Sigmoid colon (tissue), 6 donors: ENCODE measurements at regions not wholly inside any gene's neighbourhood (a gene's known extent, or its start where the extent isn't known, plus 50 kb on each side); places are given as distances from the start of the nearest gene placed in this dataset.

Experiments used
- DNase-seq: peaks from one replicate; pipeline ENCODE4 v3.0.0-alpha.2; 2019
- H3K27ac ChIP-seq, 4 donors: fragments of 200-600 bp; sonication (generic); one replicate each; pipeline ENCODE4 v1.5.1; 2016 to 2019; ENCODE audit warnings: mild to moderate bottlenecking in 1 of 4
- H3K27me3 ChIP-seq, 3 donors: fragments of 200-600 bp; sonication (generic); one replicate each; pipeline ENCODE4 v1.5.1; 2019; ENCODE audit warnings: mild to moderate bottlenecking in 1 of 3
- H3K36me3 ChIP-seq, 4 donors: fragments of 200-600 bp; sonication (generic); one replicate each; pipeline ENCODE4 v1.5.1; 2016 to 2019
- H3K4me1 ChIP-seq, 4 donors: fragments of 200-600 bp; sonication (generic); one replicate each; pipeline ENCODE4 v1.5.1; 2017 to 2019
- H3K4me3 ChIP-seq, 4 donors: fragments of 200-600 bp; sonication (generic); one replicate each; pipeline ENCODE4 v1.5.1; 2017 to 2019; ENCODE audit warnings: mild to moderate bottlenecking in 2 of 4, moderate library complexity in 1 of 4
- H3K9me3 ChIP-seq, 4 donors: fragments of 200-600 bp in 3 of 4; sonication (generic) in 3 of 4; one replicate each; pipeline versions ENCODE4 v1.5.1 to v1.6.1; 2013 to 2019
- CTCF ChIP-seq, 4 experiments: fragments of 450-650 bp in 3 of 4; fragments of 200-600 bp in 1 of 4; IDR thresholded peaks; one replicate each; pipeline ENCODE4 v1.5.1; 2016 to 2019; ENCODE audit warnings: antibody characterized with exemption in 4 of 4, mild to moderate bottlenecking in 3 of 4, moderate library complexity in 2 of 4
- EP300 ChIP-seq, 4 donors: sonication (generic); formaldehyde crosslinking; IDR thresholded peaks; one replicate each; pipeline ENCODE4 v1.6.1; 2017; ENCODE audit warnings: antibody characterized with exemption in 4 of 4
- POLR2A ChIP-seq, 2 donors: fragments of 450-650 bp; IDR thresholded peaks; one replicate each; pipeline ENCODE4 v1.6.1; 2016; ENCODE audit warnings: antibody characterized with exemption in 2 of 2, mild to moderate bottlenecking in 2 of 2, moderate library complexity in 2 of 2
- POLR2AphosphoS5 ChIP-seq, 4 donors: sonication (generic); formaldehyde crosslinking; IDR thresholded peaks; one replicate each; pipeline ENCODE4 v1.6.1; 2017; ENCODE audit warnings: antibody characterized with exemption in 4 of 4
- WGBS, 2 donors: extraction: QIAGEN DNeasy Blood & Tissue Kit; methylation state at CpG; one replicate each; pipeline ENCODE4 v1.1.7; 2013; 5-methylcytosine and 5-hydroxymethylcytosine counted together
- intact Hi-C: fragments of 100-400 bp; cut with DNase I; formaldehyde crosslinking; loops from one replicate; pipeline ENCODE4 v1.15.1; 2023
- donor health status: healthy with polysubstance abuse.
- donor health status: healthy.

GRCh38 chr13:84951128-84951527 is 848.1 kb downstream of the SLITRK6 start:
- WGBS, 2 donors: 91 to 92% methylated on average over 1 of the region's 1 CpG
- H3K27me3 ChIP-seq: no peaks in the 10 kb centered on the region
- H3K27ac ChIP-seq: no peak overlapping the region
- intact Hi-C loops: no loop called here
- no peak overlapping the region for H3K4me3 ChIP-seq
- no peak for DNase-seq
- H3K4me1 ChIP-seq: no peaks in the 10 kb centered on the region
- no peaks in the 10 kb centered on the region for H3K36me3 ChIP-seq
- no peaks in the 10 kb centered on the region for H3K9me3 ChIP-seq
- TF ChIP-seq CTCF (IDR thresholded peaks at IDR 0.05): no peak
- no peak for TF ChIP-seq EP300 (IDR thresholded peaks at IDR 0.05)
- no peak for TF ChIP-seq POLR2AphosphoS5 (IDR thresholded peaks at IDR 0.05)
- no peak for TF ChIP-seq POLR2A (IDR thresholded peaks at IDR 0.05)

- H3K36me3 ChIP-seq: no peaks in the 10 kb centered on the region
- no peak for TF ChIP-seq CTCF (IDR thresholded peaks at IDR 0.05)
- TF ChIP-seq POLR2AphosphoS5 (IDR thresholded peaks at IDR 0.05): no peak
- no peak for TF ChIP-seq POLR2A (IDR thresholded peaks at IDR 0.05)
- no peak for TF ChIP-seq EP300 (IDR thresholded peaks at IDR 0.05)
- intact Hi-C loops: no loop called here
- H3K4me3 ChIP-seq: no peak overlapping the region
- H3K27ac ChIP-seq: no peak overlapping the region
- H3K4me1 ChIP-seq: no peaks in the 10 kb centered on the region
- no peak for DNase-seq
- no peaks in the 10 kb centered on the region for H3K9me3 ChIP-seq
- H3K27me3 ChIP-seq: no peaks in the 10 kb centered on the region
- 39 to 82% methylated on average over 2 of the region's 2 CpGs for WGBS, 2 donors
Observed at GRCh38 chr13:84946192-84946591, 853.0 kb downstream of the SLITRK6 start.

- no peak for DNase-seq
- Histone ChIP-seq H3K27ac (no peak overlapping the region), H3K27me3 (no peaks in the 10 kb centered on the region), H3K4me3 (no peak overlapping the region), H3K4me1 (no peaks in the 10 kb centered on the region), H3K9me3 (no peaks in the 10 kb centered on the region), H3K36me3 (no peaks in the 10 kb centered on the region)
- TF ChIP-seq CTCF (IDR thresholded peaks at IDR 0.05): no peak
- no peak for TF ChIP-seq EP300 (IDR thresholded peaks at IDR 0.05)
- TF ChIP-seq POLR2A (IDR thresholded peaks at IDR 0.05): no peak
- TF ChIP-seq POLR2AphosphoS5 (IDR thresholded peaks at IDR 0.05): no peak
- WGBS, 2 donors: 76 to 83% methylated on average over 6 of the region's 6 CpGs
- intact Hi-C loops: no loop called here
Observed at GRCh38 chr13:84940798-84941197, 858.4 kb downstream of the SLITRK6 start.

GRCh38 chr13:84940167-84940566 is 859.1 kb downstream of the SLITRK6 start:
- no peaks in the 10 kb centered on the region for H3K9me3 ChIP-seq
- peaks cover 0 to under 1% (median 0%) of the 10 kb centered on the region in 4 donors for H3K4me1 ChIP-seq
- intact Hi-C loops: no loop called here
- WGBS, 2 donors: 92 to 94% methylated on average over 6 of the region's 6 CpGs
- no peak overlapping the region for H3K27ac ChIP-seq
- TF ChIP-seq CTCF (IDR thresholded peaks at IDR 0.05): no peak
- no peaks in the 10 kb centered on the region for H3K36me3 ChIP-seq
- no peaks in the 10 kb centered on the region for H3K27me3 ChIP-seq
- no peak overlapping the region for H3K4me3 ChIP-seq
- no peak for DNase-seq

GRCh38 chr13:84934911-84935310 is 864.3 kb downstream of the SLITRK6 start:
- Histone ChIP-seq H3K27me3 (no peaks in the 10 kb centered on the region), H3K4me3 (peak overlapping the region in 3 of 4 donors; percentile 24 to 29 (median 24)), H3K36me3 (no peaks in the 10 kb centered on the region), H3K9me3 (no peaks in the 10 kb centered on the region), H3K27ac (no peak overlapping the region), H3K4me1 (peaks cover 0 to 3% (median 0%) of the 10 kb centered on the region in 4 donors)
- intact Hi-C loops: no loop called here
- no peak for DNase-seq
- WGBS, 2 donors: 43 to 61% methylated on average over 4 of the region's 4 CpGs
- TF ChIP-seq POLR2AphosphoS5 (IDR thresholded peaks at IDR 0.05): no peak
- TF ChIP-seq POLR2A (IDR thresholded peaks at IDR 0.05): no peak
- no peak for TF ChIP-seq EP300 (IDR thresholded peaks at IDR 0.05)
- TF ChIP-seq CTCF (IDR thresholded peaks at IDR 0.05): no peak
